AG09309 (cell line): ENCODE measurements at regions not wholly inside any gene's neighbourhood (a gene's known extent, or its start where the extent isn't known, plus 50 kb on each side); places are given as distances from the start of the nearest gene placed in this dataset.

Experiments
- DNase-seq: peaks from one replicate; pipeline ENCODE4 v3.0.0-alpha.2; 2010; ENCODE audit warnings: low read depth
- H3K4me3 ChIP-seq: 2 replicates; pipeline ENCODE4 v1.5.1; 2011; ENCODE audit warnings: mild to moderate bottlenecking, low read depth, low read length, moderate library complexity; ENCODE audit not compliant: control insufficient read depth
- CTCF ChIP-seq: IDR thresholded peaks from 2 replicates; pipeline ENCODE4 v1.5.1; 2011; ENCODE audit warnings: mild to moderate bottlenecking, low read depth, low read length, inconsistent platforms; ENCODE audit not compliant: insufficient read depth, control insufficient read depth; ENCODE audit errors: missing control alignments

- TF ChIP-seq CTCF = no peak
- H3K4me3 ChIP-seq = no peak overlapping the region
- no peak for DNase-seq
Measured at GRCh38 chr2:61713457-61713856, 140.4 kb downstream of the FAM161A start.

GRCh38 chr2:61712060-61712459 lies 141.8 kb downstream of the FAM161A start:
- no peak overlapping the region for H3K4me3 ChIP-seq

GRCh38 chr2:61710711-61711110 lies 143.1 kb downstream of the FAM161A start:
- no peak for DNase-seq
- no peak for TF ChIP-seq CTCF
- no peak overlapping the region for H3K4me3 ChIP-seq

More at GRCh38 chr2:61712060-61712459, 141.8 kb downstream of the FAM161A start:
- no peak for TF ChIP-seq CTCF
- no peak for DNase-seq

- DNase-seq = no peak
- no peak overlapping the region for H3K4me3 ChIP-seq
- TF ChIP-seq CTCF = no peak
Measured at GRCh38 chr2:61707984-61708852, 145.6 kb downstream of the FAM161A start.

GRCh38 chr2:61705625-61706024 lies 148.2 kb downstream of the FAM161A start:
- TF ChIP-seq CTCF = no peak
- DNase-seq = no peak
- H3K4me3 ChIP-seq = no peak overlapping the region

- DNase-seq = no peak
- no peak for TF ChIP-seq CTCF
Measured at GRCh38 chr2:61704364-61704763, 149.5 kb downstream of the FAM161A start.

More at GRCh38 chr2:61704364-61704763, 149.5 kb downstream of the FAM161A start:
- H3K4me3 ChIP-seq = no peak overlapping the region
